SU-DHL-6 (cell line): ENCODE measurements at regions not wholly inside any gene's neighbourhood (a gene's known extent, or its start where the extent isn't known, plus 50 kb on each side); places are given as distances from the start of the nearest gene placed in this dataset.

Experiments
- H2AFZ ChIP-seq: fragments of 200-600 bp; sonication (generic); 2 replicates; pipeline ENCODE4 v1.6.1; 2014; ENCODE audit warnings: low read depth, mild to moderate bottlenecking, moderate library complexity, mixed read lengths, antibody characterized with exemption, low read length; ENCODE audit not compliant: severe bottlenecking
- H3F3A ChIP-seq: fragments of 200-600 bp; shearing (Covaris generic); 2 replicates; pipeline ENCODE4 v1.6.0; 2016; ENCODE audit warnings: antibody characterized with exemption, mild to moderate bottlenecking; ENCODE audit not compliant: insufficient read depth
- H3K27ac ChIP-seq: fragments of 200-600 bp; sonication (generic); 2 replicates; pipeline ENCODE4 v1.5.1; 2016; ENCODE audit warnings: low read depth, mild to moderate bottlenecking, low read length, moderate library complexity, mixed read lengths
- H3K27me3 ChIP-seq: fragments of 200-600 bp; sonication (generic), shearing (Covaris generic); 2 replicates; pipeline ENCODE4 v1.6.0; 2014; ENCODE audit warnings: mild to moderate bottlenecking, low read length
- H3K36me3 ChIP-seq: fragments of 200-600 bp; sonication (generic); 2 replicates; pipeline ENCODE4 v1.6.1; 2014; ENCODE audit warnings: mild to moderate bottlenecking, low read length, mixed read lengths
- H3K4me2 ChIP-seq: fragments of 300-600, 200-600 bp; shearing (Covaris generic), sonication (generic); 2 replicates; pipeline ENCODE4 v1.6.0; 2014; ENCODE audit warnings: low read length, low read depth, mild to moderate bottlenecking; ENCODE audit not compliant: poor library complexity, severe bottlenecking
- H3K4me3 ChIP-seq: fragments of 200-600 bp; sonication (generic); 2 replicates; pipeline ENCODE4 v1.5.1; 2014; ENCODE audit warnings: antibody characterized with exemption, low read length, mild to moderate bottlenecking, mixed read lengths; ENCODE audit not compliant: insufficient read depth, poor library complexity, severe bottlenecking
- H3K79me2 ChIP-seq: fragments of 200-600 bp; sonication (generic); 2 replicates; pipeline ENCODE4 v1.6.1; 2014; ENCODE audit warnings: mild to moderate bottlenecking, low read length, moderate library complexity; ENCODE audit not compliant: insufficient read depth
- H3K9ac ChIP-seq: fragments of 200-600 bp; sonication (generic); 2 replicates; pipeline ENCODE4 v1.7.0; 2014; ENCODE audit warnings: mild to moderate bottlenecking, low read length
- H3K9me2 ChIP-seq: fragments of 200-600 bp; sonication (generic); replicated peaks from 2 replicates; pipeline ENCODE4 v1.6.1; 2014; ENCODE audit warnings: low read length; ENCODE audit not compliant: insufficient read depth
- H3K9me3 ChIP-seq: fragments of 200-600 bp; sonication (generic); 2 replicates; pipeline ENCODE4 v1.6.1; 2014; ENCODE audit warnings: low read length, mixed read lengths; ENCODE audit not compliant: insufficient read depth
- H4K20me1 ChIP-seq: fragments of 200-600 bp; sonication (generic); 2 replicates; pipeline ENCODE4 v1.6.1; 2014; ENCODE audit warnings: low read depth, mild to moderate bottlenecking, antibody characterized with exemption, low read length, moderate library complexity, mixed read lengths
- CTCF ChIP-seq: fragments of 200-600 bp; sonication (generic); IDR thresholded peaks from one replicate; pipeline ENCODE4 v1.5.1; 2017; ENCODE audit warnings: antibody characterized with exemption, mild to moderate bottlenecking, low read length, moderate library complexity; ENCODE audit not compliant: insufficient read depth, poor library complexity, severe bottlenecking
- EZH2phosphoT487 ChIP-seq: fragments of 200-600 bp; sonication (generic), shearing (Covaris generic); conservative IDR thresholded peaks from 2 replicates; pipeline ENCODE4 v1.6.1; 2018; ENCODE audit warnings: mild to moderate bottlenecking, antibody characterized with exemption, low read length, moderate library complexity, mixed read lengths

DNA sequence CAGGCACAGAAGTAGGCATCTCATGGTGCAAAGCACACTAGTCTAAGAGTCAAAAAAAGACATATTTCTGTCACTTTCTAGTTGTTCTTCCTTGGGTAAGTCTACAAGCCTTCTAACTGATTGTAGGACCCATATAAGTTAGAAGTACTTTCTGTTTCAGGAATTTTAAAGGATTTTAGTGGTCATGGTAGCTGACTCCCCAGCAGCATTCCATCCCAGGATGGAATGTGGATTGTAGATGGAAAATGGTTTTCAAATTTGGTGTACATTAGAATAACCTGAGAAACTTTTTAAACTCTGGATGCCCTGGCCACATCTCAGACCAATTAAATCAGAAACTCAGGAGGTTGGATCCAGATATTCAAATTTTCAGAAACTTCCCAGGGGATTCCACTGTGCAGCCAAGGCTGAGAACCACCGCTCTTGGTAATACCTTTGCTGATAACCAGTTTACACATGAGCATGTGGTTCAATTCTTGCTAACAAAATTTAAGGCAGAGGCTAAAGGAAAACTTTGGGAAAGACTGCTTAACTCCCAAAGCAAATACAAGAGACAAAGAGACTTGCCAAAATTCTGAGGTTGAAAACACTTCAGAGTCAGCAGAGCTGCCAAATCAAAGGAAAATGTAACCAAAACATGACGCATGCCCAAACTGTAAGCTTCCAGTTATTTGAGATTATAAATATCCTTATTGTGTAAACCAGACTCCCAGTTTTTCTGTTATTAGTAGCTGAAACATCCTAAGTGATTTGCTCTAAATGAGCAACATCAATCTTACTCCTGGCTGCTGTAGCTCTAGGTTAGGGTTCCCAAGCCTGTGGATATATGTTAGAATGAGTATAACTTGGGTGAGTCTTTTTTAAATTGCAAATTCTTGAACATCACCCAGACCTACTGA lies 145.4 kb upstream of the MTAP start:
- Histone ChIP-seq H3K9ac (no peak overlapping the region), H2AFZ (no peak overlapping the region), H3K4me2 (no peak overlapping the region), H3F3A (no peaks in the 10 kb centered on the region), H3K9me2 (no peaks in the 10 kb centered on the region), H3K79me2 (no peaks in the 10 kb centered on the region), H3K4me3 (no peak overlapping the region), H4K20me1 (no peaks in the 10 kb centered on the region), H3K9me3 (no peaks in the 10 kb centered on the region), H3K27me3 (no peaks in the 10 kb centered on the region), H3K36me3 (no peaks in the 10 kb centered on the region), H3K27ac (no peak overlapping the region)
- TF ChIP-seq EZH2phosphoT487 (no peak), CTCF (no peak)

DNA sequence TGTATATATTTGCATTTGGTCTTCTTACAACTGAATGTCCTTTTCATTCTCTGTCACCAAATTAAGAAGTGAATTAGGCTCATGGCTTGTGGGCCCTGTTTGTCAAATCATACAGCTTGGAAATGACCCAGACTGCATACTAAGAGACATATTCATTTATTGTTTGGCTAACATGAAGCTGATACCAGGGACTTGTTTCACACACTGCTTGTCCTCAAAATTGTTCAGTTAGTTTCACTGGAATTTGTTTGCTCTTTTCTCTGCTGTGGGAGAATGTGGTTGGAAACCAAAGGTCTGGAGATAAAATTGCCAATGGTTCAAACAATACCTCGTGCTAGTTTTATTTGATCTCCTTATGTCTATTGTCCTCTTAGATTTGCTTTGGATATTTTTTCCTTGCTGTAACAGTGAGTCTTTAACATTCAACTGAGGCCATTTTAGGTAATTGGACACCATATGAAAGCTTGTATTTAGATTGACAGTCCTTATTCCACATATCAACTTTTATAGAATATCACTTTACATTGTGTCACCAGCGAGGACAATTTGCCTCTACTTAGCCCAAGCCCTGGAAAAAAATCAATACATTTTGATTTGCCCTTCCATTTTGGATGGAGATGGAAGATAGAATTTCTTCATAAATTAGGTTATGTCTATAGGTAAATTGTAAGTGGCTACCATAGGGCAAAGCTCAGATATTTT lies 144.3 kb upstream of the MTAP start:
- no peaks in the 10 kb centered on the region for H3K9me2 ChIP-seq
- no peaks in the 10 kb centered on the region for H4K20me1 ChIP-seq
- no peaks in the 10 kb centered on the region for H3K79me2 ChIP-seq
- H3F3A ChIP-seq = no peaks in the 10 kb centered on the region
- H3K9ac ChIP-seq = no peak overlapping the region
- H3K27me3 ChIP-seq = no peaks in the 10 kb centered on the region
- H3K27ac ChIP-seq = no peak overlapping the region
- H3K9me3 ChIP-seq = no peaks in the 10 kb centered on the region
- no peak overlapping the region for H3K4me2 ChIP-seq
- H3K36me3 ChIP-seq = no peaks in the 10 kb centered on the region
- no peak overlapping the region for H3K4me3 ChIP-seq
- TF ChIP-seq CTCF = no peak
- no peak for TF ChIP-seq EZH2phosphoT487
- H2AFZ ChIP-seq = no peak overlapping the region

- Histone ChIP-seq H3K9me3 (no peaks in the 10 kb centered on the region), H3K9me2 (no peaks in the 10 kb centered on the region), H2AFZ (no peak overlapping the region), H3K79me2 (no peaks in the 10 kb centered on the region), H3F3A (no peaks in the 10 kb centered on the region), H3K4me3 (no peak overlapping the region), H3K36me3 (no peaks in the 10 kb centered on the region), H4K20me1 (no peaks in the 10 kb centered on the region), H3K9ac (no peak overlapping the region), H3K27ac (no peak overlapping the region), H3K4me2 (no peak overlapping the region), H3K27me3 (no peaks in the 10 kb centered on the region)
- no peak for TF ChIP-seq CTCF
- TF ChIP-seq EZH2phosphoT487 = no peak
Observed at GRCh38 chr9:21660976-21661375, 141.5 kb upstream of the MTAP start.
